Tibial artery (tissue), 4 donors: ENCODE measurements at regions not wholly inside any gene's neighbourhood (a gene's known extent, or its start where the extent isn't known, plus 50 kb on each side); places are given as distances from the start of the nearest gene placed in this dataset.
"Not testable (repeated sequence)": the region's sequence is repeated elsewhere in the genome, so short reads cannot be mapped to it uniquely, and the experiment has no call there.

Source experiments
- DNase-seq, 2 donors: peaks; one replicate each; pipeline ENCODE4 v3.0.0-alpha.2; 2019
- H3K27ac ChIP-seq, 2 donors: fragments of 200-600 bp; sonication (generic) in 1 of 2; 1 replicate in 1 of 2; 2 replicates in 1 of 2; pipeline ENCODE4 v1.5.1; 2018 to 2019; ENCODE audit warnings: mild to moderate bottlenecking in 1 of 2
- H3K27me3 ChIP-seq, 2 donors: fragments of 200-600 bp; sonication (generic) in 1 of 2; one replicate each; pipeline versions ENCODE4 v1.5.1 to v1.6.0; 2016 to 2019
- H3K36me3 ChIP-seq, 3 donors: fragments of 200-600 bp; sonication (generic) in 2 of 3; one replicate each; pipeline ENCODE4 v1.5.1; 2016 to 2019; ENCODE audit warnings: mild to moderate bottlenecking in 2 of 3
- H3K4me1 ChIP-seq, 4 donors: fragments of 200-600 bp; sonication (generic) in 2 of 4; 1 replicate in 3 of 4; 2 replicates in 1 of 4; pipeline ENCODE4 v1.5.1; 2016 to 2019
- H3K4me3 ChIP-seq, 2 donors: fragments of 200-600 bp; sonication (generic) in 1 of 2; 1 replicate in 1 of 2; 2 replicates in 1 of 2; pipeline ENCODE4 v1.5.1; 2018 to 2019; ENCODE audit warnings: mild to moderate bottlenecking in 2 of 2
- H3K9me3 ChIP-seq, 3 donors: fragments of 200-600 bp; sonication (generic) in 1 of 3; one replicate each; pipeline ENCODE4 v1.5.1; 2016 to 2019
- CTCF ChIP-seq, 2 experiments: fragments of 200-600 bp in 1 of 2; fragments of 450-650 bp in 1 of 2; IDR thresholded peaks; one replicate each; pipeline ENCODE4 v1.5.1; 2017 to 2019; ENCODE audit warnings: antibody characterized with exemption in 2 of 2, mild to moderate bottlenecking in 1 of 2, moderate library complexity in 1 of 2
- intact Hi-C: fragments of 100-400 bp; cut with DNase I; formaldehyde crosslinking; loops from one replicate; pipeline ENCODE4 v1.15.0; 2023; ENCODE audit warnings: low total_unique reads

GRCh38 chr12:87196321-87196720 lies 832.9 kb downstream of the C12orf50 start:
- DNase-seq: no peak
- H3K27me3 ChIP-seq: no peaks in the 10 kb centered on the region
- H3K4me3 ChIP-seq: no peak overlapping the region
- H3K27ac ChIP-seq: no peak overlapping the region
- H3K36me3 ChIP-seq: no peaks in the 10 kb centered on the region
- TF ChIP-seq CTCF (IDR thresholded peaks at IDR 0.05): no peak
- H3K9me3 ChIP-seq: no peaks in the 10 kb centered on the region
- intact Hi-C loops: no loop called here
- H3K4me1 ChIP-seq: peaks cover 0 to 11% (median 0%) of the 10 kb centered on the region in 4 donors

GRCh38 chr12:87194389-87194788 lies 834.8 kb downstream of the C12orf50 start:
- not testable (repeated sequence) for H3K36me3 ChIP-seq, H3K9me3 ChIP-seq, H3K4me3 ChIP-seq

GRCh38 chr12:87185367-87185766 lies 843.8 kb downstream of the C12orf50 start:
- intact Hi-C loops: no loop called here
- Histone ChIP-seq H3K9me3 (no peaks in the 10 kb centered on the region), H3K4me1 (no peaks in the 10 kb centered on the region), H3K36me3 (no peaks in the 10 kb centered on the region), H3K27ac (no peak overlapping the region), H3K4me3 (no peak overlapping the region), H3K27me3 (no peaks in the 10 kb centered on the region)
- DNase-seq: no peak
- TF ChIP-seq CTCF (IDR thresholded peaks at IDR 0.05): no peak

More at GRCh38 chr12:87194389-87194788, 834.8 kb downstream of the C12orf50 start:
- DNase-seq, H3K27me3 ChIP-seq, intact Hi-C loops, H3K27ac ChIP-seq: not testable (repeated sequence)
- peaks cover 0 to 11% (median 0%) of the 10 kb centered on the region in 4 donors for H3K4me1 ChIP-seq

GRCh38 chr12:87182696-87183233 lies 846.4 kb downstream of the C12orf50 start:
- no peak for DNase-seq
- H3K27me3 ChIP-seq: no peaks in the 10 kb centered on the region
- no peaks in the 10 kb centered on the region for H3K9me3 ChIP-seq
- no peaks in the 10 kb centered on the region for H3K4me1 ChIP-seq
- no peak for TF ChIP-seq CTCF (IDR thresholded peaks at IDR 0.05)
- no peak overlapping the region for H3K4me3 ChIP-seq
- no peaks in the 10 kb centered on the region for H3K36me3 ChIP-seq
- no peak overlapping the region for H3K27ac ChIP-seq
- intact Hi-C loops: no loop called here

GRCh38 chr12:87171356-87171755 lies 857.8 kb downstream of the C12orf50 start:
- Histone ChIP-seq H3K4me3 (no peak overlapping the region), H3K36me3 (no peaks in the 10 kb centered on the region), H3K27me3 (no peaks in the 10 kb centered on the region), H3K9me3 (peaks cover 0 to 2% (median 0%) of the 10 kb centered on the region in 3 donors), H3K4me1 (no peaks in the 10 kb centered on the region), H3K27ac (no peak overlapping the region)
- no peak for TF ChIP-seq CTCF (IDR thresholded peaks at IDR 0.05)
- DNase-seq: no peak
- intact Hi-C loops: no loop called here

GRCh38 chr12:87169010-87169409 lies 860.2 kb downstream of the C12orf50 start:
- DNase-seq: no peak

More at GRCh38 chr12:87169010-87169409, 860.2 kb downstream of the C12orf50 start:
- no peaks in the 10 kb centered on the region for H3K27me3 ChIP-seq
- H3K9me3 ChIP-seq: peaks cover 0 to 11% (median 5%) of the 10 kb centered on the region in 3 donors
- H3K4me3 ChIP-seq: no peak overlapping the region
- H3K27ac ChIP-seq: no peak overlapping the region
- no peaks in the 10 kb centered on the region for H3K4me1 ChIP-seq
- intact Hi-C loops: no loop called here
- no peak for TF ChIP-seq CTCF (IDR thresholded peaks at IDR 0.05)
- no peaks in the 10 kb centered on the region for H3K36me3 ChIP-seq
